ENCODE measurements at regions not wholly inside any gene's neighbourhood (a gene's known extent, or its start where the extent isn't known, plus 50 kb on each side); places are given as distances from the start of the nearest gene placed in this dataset.

DNA sequence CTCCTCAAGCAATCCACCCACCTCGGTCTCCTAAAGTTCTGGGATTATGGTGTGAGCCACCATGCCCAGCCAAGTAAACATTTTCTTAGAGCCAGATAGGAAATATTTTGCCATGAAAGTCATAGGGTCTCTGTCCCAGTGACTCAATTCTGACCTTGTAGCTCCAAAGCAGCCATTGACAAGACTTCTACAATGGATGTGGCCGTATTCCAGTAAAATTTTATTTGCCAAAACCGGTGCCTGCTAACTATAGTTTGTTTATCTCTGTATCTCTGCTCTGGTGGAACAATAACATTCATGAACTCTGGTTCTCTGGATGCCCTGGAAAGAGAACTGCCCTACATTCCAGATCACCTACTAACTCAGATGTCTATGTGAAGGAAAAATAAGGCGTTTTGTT is 54.6 kb upstream of the USP44 start:
- TF ChIP-seq, protein P1, sequence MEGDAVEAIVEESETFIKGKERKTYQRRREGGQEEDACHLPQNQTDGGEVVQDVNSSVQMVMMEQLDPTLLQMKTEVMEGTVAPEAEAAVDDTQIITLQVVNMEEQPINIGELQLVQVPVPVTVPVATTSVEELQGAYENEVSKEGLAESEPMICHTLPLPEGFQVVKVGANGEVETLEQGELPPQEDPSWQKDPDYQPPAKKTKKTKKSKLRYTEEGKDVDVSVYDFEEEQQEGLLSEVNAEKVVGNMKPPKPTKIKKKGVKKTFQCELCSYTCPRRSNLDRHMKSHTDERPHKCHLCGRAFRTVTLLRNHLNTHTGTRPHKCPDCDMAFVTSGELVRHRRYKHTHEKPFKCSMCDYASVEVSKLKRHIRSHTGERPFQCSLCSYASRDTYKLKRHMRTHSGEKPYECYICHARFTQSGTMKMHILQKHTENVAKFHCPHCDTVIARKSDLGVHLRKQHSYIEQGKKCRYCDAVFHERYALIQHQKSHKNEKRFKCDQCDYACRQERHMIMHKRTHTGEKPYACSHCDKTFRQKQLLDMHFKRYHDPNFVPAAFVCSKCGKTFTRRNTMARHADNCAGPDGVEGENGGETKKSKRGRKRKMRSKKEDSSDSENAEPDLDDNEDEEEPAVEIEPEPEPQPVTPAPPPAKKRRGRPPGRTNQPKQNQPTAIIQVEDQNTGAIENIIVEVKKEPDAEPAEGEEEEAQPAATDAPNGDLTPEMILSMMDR (IDR thresholded peaks at IDR 0.05): no peak
- no peak for TF ChIP-seq POLR2A (IDR thresholded peaks at IDR 0.05; ENCODE audit: low read depth)
